Lower leg skin (tissue), 4 donors: ENCODE measurements at regions not wholly inside any gene's neighbourhood (a gene's known extent, or its start where the extent isn't known, plus 50 kb on each side); places are given as distances from the start of the nearest gene placed in this dataset.
"Not testable (repeated sequence)": the region's sequence is repeated elsewhere in the genome, so short reads cannot be mapped to it uniquely, and the experiment has no call there.

Experiments used
- DNase-seq, 2 donors: peaks; one replicate each; pipeline ENCODE4 v3.0.0-alpha.2; 2019; ENCODE audit warnings: low spot score in 2 of 2
- H3K4me3 ChIP-seq: fragments of 200-600 bp; sonication (generic); 2 replicates; pipeline ENCODE4 v1.5.1; 2017; ENCODE audit warnings: mild to moderate bottlenecking, low read depth; ENCODE audit not compliant: poor library complexity, severe bottlenecking
- POLR2A ChIP-seq, 2 donors: fragments of 450-650 bp; IDR thresholded peaks; one replicate each; pipeline ENCODE4 v1.6.1; 2016 to 2017; ENCODE audit warnings: antibody characterized with exemption in 2 of 2, mild to moderate bottlenecking in 1 of 2, moderate library complexity in 1 of 2
- WGBS, 2 donors: methylation state at CpG; one replicate each; pipeline ENCODE4 v1.1.5; 2018; 5-methylcytosine and 5-hydroxymethylcytosine counted together
- intact Hi-C: fragments of 100-400 bp; cut with DNase I; formaldehyde crosslinking; loops from one replicate; pipeline ENCODE4 v1.15.0; 2023; ENCODE audit warnings: low total_unique reads
- TF ChIP-seq, protein P1 (sequence below), 3 donors: fragments of 450-650 bp; IDR thresholded peaks; one replicate each; pipeline ENCODE4 v1.5.1; 2016; ENCODE audit warnings: antibody characterized with exemption in 3 of 3, mild to moderate bottlenecking in 3 of 3, moderate library complexity in 2 of 3

- TF ChIP-seq, protein P1, sequence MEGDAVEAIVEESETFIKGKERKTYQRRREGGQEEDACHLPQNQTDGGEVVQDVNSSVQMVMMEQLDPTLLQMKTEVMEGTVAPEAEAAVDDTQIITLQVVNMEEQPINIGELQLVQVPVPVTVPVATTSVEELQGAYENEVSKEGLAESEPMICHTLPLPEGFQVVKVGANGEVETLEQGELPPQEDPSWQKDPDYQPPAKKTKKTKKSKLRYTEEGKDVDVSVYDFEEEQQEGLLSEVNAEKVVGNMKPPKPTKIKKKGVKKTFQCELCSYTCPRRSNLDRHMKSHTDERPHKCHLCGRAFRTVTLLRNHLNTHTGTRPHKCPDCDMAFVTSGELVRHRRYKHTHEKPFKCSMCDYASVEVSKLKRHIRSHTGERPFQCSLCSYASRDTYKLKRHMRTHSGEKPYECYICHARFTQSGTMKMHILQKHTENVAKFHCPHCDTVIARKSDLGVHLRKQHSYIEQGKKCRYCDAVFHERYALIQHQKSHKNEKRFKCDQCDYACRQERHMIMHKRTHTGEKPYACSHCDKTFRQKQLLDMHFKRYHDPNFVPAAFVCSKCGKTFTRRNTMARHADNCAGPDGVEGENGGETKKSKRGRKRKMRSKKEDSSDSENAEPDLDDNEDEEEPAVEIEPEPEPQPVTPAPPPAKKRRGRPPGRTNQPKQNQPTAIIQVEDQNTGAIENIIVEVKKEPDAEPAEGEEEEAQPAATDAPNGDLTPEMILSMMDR (IDR thresholded peaks at IDR 0.05), result no peak
- no peak for TF ChIP-seq POLR2A (IDR thresholded peaks at IDR 0.05)
- 60 to 65% methylated on average over 1 of the region's 1 CpG for WGBS, 2 donors
- intact Hi-C loops, result no loop called here
- no peak for DNase-seq
- no peak overlapping the region for H3K4me3 ChIP-seq
These were observed 308.3 kb downstream of the FOXL1 start for GRCh38 chr16:86886651-86887050.

DNA sequence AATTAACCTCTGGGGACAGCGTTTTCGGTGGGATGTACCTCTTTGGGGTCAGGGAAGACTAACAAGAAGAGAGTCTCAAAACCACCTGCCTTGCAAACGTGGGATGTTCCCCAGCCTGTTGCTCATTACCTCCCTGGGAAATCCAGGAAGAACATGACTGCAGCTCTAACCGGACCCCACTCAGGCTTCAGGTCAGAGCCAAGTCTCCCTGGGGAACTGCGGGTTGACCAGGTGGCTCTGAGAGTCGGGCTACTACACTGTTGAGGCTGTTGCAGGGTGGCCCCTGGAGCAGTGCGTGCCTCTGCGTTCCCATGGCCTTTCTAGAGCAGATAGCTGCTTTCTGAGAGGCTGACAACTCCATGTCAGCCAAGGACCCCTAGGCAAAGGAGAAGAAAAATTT, 309.1 kb downstream of the FOXL1 start:
- H3K4me3 ChIP-seq, result no peak overlapping the region
- TF ChIP-seq, protein P1 (IDR thresholded peaks at IDR 0.05), result no peak
- no peak for TF ChIP-seq POLR2A (IDR thresholded peaks at IDR 0.05)
- intact Hi-C loops, result no loop called here
- WGBS, 2 donors, result 69 to 73% methylated on average over 8 of the region's 8 CpGs
- no peak for DNase-seq

DNA sequence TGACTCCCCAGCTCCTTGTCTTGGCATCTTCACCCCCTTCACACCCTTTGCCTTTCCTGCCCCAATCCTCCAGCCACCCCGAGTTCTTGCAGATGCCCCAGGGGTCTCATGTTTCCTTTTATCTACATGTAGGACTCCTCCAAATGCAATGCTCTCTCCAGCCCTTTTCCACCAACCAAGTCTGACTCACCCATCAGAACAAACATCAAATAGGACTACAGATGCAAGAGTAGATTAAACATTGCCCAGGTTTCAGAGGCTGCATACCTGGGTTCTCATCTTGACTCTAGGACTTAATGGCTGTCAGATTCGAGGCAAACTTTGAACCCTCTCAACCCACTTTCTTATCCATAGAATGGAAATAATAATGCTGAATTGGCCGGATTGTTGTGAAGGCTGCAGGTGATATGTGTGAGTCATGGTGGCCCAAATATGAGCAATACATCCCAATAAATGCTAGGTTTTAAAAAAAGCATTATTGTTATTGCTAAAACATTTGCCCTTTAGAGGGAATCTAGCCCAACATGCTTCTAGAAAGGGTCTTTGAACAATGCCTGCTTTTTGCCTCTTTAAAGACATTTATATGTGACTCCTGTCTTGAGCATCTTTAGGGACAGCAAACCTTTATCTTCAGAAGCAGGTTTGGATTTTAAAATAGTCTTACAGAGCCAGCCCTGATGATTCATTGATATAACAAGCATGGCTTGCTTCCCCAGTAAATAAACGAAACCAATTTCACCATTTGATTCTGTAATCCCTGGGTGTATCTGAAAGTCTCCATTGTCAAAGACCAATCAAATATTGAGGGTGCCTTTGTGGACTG, 310.1 kb downstream of the FOXL1 start:
- intact Hi-C loops, result no loop called here
- no peak for TF ChIP-seq POLR2A (IDR thresholded peaks at IDR 0.05)
- TF ChIP-seq, protein P1 (IDR thresholded peaks at IDR 0.05), result no peak
- no peak for DNase-seq
- H3K4me3 ChIP-seq, result no peak overlapping the region
- 59 to 61% methylated on average over 4 of the region's 4 CpGs for WGBS, 2 donors

DNA sequence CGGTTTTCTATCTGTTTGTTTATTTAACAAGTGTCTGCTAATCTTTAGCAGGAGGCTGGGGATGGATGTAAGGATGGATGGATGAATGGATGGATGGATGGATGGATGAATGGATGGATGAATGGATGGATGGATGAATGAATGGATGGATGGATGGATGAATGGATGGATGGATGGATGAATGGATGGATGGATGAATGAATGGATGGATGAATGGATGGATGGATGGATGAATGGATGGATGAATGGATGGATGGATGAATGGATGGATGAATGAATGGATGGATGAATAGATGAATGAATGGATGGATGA, 310.7 kb downstream of the FOXL1 start:
- intact Hi-C loops, DNase-seq, H3K4me3 ChIP-seq: not testable (repeated sequence)
- 84 to 89% methylated on average over 1 of the region's 1 CpG for WGBS, 2 donors

- TF ChIP-seq, protein P1 (IDR thresholded peaks at IDR 0.05), result no peak
- no peak for TF ChIP-seq POLR2A (IDR thresholded peaks at IDR 0.05)
- no peak for DNase-seq
- intact Hi-C loops, result no loop called here
- H3K4me3 ChIP-seq, result no peak overlapping the region
- whole genome bisulfite sequencing, 2 donors, result 87 to 88% methylated on average over 3 of the region's 3 CpGs
These were observed 311.6 kb downstream of the FOXL1 start for GRCh38 chr16:86889974-86890373.

DNA sequence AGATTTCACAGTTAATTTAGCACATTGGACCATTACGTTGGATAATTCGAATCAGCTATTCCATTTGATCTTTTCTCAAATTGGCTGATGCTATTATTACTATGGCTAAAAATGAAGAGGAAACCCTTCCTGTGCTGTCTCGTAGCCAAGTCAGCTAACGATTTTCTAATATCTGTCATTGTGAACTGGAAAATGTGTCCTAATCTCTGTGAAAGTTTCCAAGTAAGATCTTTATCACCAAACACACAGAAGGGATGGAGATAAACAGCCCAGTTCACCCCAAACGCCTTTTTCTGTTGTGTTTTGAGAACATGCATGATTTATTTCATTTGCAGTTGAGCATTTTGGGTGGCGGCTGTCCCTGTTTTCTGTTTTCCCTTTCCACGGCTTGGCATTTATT, 312.8 kb downstream of the FOXL1 start:
- DNase-seq, result no peak
- WGBS, 2 donors, result 46 to 50% methylated on average over 7 of the region's 7 CpGs
- intact Hi-C loops, result no loop called here

More for the DNA sequence above, 312.8 kb downstream of the FOXL1 start:
- TF ChIP-seq, protein P1 (IDR thresholded peaks at IDR 0.05), result no peak
- no peak for TF ChIP-seq POLR2A (IDR thresholded peaks at IDR 0.05)
- no peak overlapping the region for H3K4me3 ChIP-seq
